OCI-LY3 (cell line): ENCODE measurements at regions not wholly inside any gene's neighbourhood (a gene's known extent, or its start where the extent isn't known, plus 50 kb on each side); places are given as distances from the start of the nearest gene placed in this dataset.
"Not testable (repeated sequence)": the region's sequence is repeated elsewhere in the genome, so short reads cannot be mapped to it uniquely, and the experiment has no call there.

ENCODE experiments used
- H2AFZ ChIP-seq: fragments of 200-600, 300-600 bp; shearing (Covaris generic); 2 replicates; pipeline ENCODE4 v1.6.0; 2014; ENCODE audit warnings: antibody characterized with exemption, low read depth, low read length
- H3K27ac ChIP-seq: fragments of 200-600, 300-600 bp; sonication (generic); 2 replicates; pipeline ENCODE4 v1.5.1; 2014; ENCODE audit warnings: mild to moderate bottlenecking, low read length, moderate library complexity, mixed read lengths
- H3K27me3 ChIP-seq: fragments of 200-600, 300-600 bp; sonication (generic); 2 replicates; pipeline ENCODE4 v1.6.1; 2014; ENCODE audit warnings: low read depth, low read length, mixed read lengths
- H3K36me3 ChIP-seq: fragments of 200-600, 300-600 bp; sonication (generic); replicated peaks from 2 replicates; pipeline ENCODE3; 2014; ENCODE audit warnings: low read depth, low read length, mixed read lengths
- H3K4me1 ChIP-seq: fragments of 300-600, 200-600 bp; sonication (generic); 2 replicates; pipeline ENCODE4 v1.6.1; 2014; ENCODE audit warnings: low read length, mixed read lengths
- H3K4me2 ChIP-seq: fragments of 200-600, 300-600 bp; sonication (generic); 2 replicates; pipeline ENCODE4 v1.6.1; 2014; ENCODE audit warnings: low read length, mixed read lengths
- H3K4me3 ChIP-seq: fragments of 300-600, 200-600 bp; sonication (generic); 2 replicates; pipeline ENCODE4 v1.5.1; 2014; ENCODE audit warnings: antibody characterized with exemption, mild to moderate bottlenecking, low read length, moderate library complexity
- H3K79me2 ChIP-seq: fragments of 300-600, 200-600 bp; shearing (Covaris generic); 2 replicates; pipeline ENCODE4 v1.6.1; 2014; ENCODE audit warnings: mild to moderate bottlenecking, low read length, mixed read lengths
- H3K9ac ChIP-seq: fragments of 300-600, 200-600 bp; shearing (Covaris generic); 2 replicates; pipeline ENCODE4 v1.6.0; 2014; ENCODE audit warnings: mild to moderate bottlenecking, low read length, moderate library complexity
- H3K9me3 ChIP-seq: fragments of 200-600, 300-600 bp; shearing (Covaris generic); 2 replicates; pipeline ENCODE4 v1.6.1; 2014; ENCODE audit warnings: low read length, mixed read lengths; ENCODE audit not compliant: insufficient read depth
- H4K20me1 ChIP-seq: fragments of 200-600, 300-600 bp; sonication (generic); 2 replicates; pipeline ENCODE4 v1.6.1; 2016; ENCODE audit warnings: low read length, mixed read lengths; ENCODE audit not compliant: insufficient read depth
- CTCF ChIP-seq: fragments of 200-600, 300-600 bp; sonication (generic); IDR thresholded peaks from 2 replicates; pipeline ENCODE4 v1.5.1; 2014; ENCODE audit warnings: antibody characterized with exemption, low read length, low read depth
- EZH2phosphoT487 ChIP-seq: fragments of 200-600 bp; shearing (Covaris generic); IDR thresholded peaks from 2 replicates; pipeline ENCODE4 v1.6.1; 2018; ENCODE audit warnings: antibody characterized with exemption, mixed run types, low read depth

- Histone ChIP-seq H3K4me2 (peak overlapping the region; percentile 20), H4K20me1 (no peaks in the 10 kb centered on the region), H3K4me1 (peaks cover 8% of the 10 kb centered on the region), H3K79me2 (no peaks in the 10 kb centered on the region), H3K9me3 (no peaks in the 10 kb centered on the region), H3K27ac (no peak overlapping the region), H3K4me3 (no peak overlapping the region), H2AFZ (peak overlapping the region; percentile 43), H3K27me3 (no peaks in the 10 kb centered on the region), H3K36me3 (no peaks in the 10 kb centered on the region), H3K9ac (no peak overlapping the region)
- no peak for TF ChIP-seq CTCF
These were observed 1066.5 kb downstream of the PLOD2 start for GRCh38 chr3:145094355-145094941.

- H3K4me3 ChIP-seq, H2AFZ ChIP-seq, H3K9ac ChIP-seq, H3K36me3 ChIP-seq, H3K27me3 ChIP-seq, H3K4me1 ChIP-seq, H4K20me1 ChIP-seq, H3K79me2 ChIP-seq, H3K27ac ChIP-seq, H3K9me3 ChIP-seq, H3K4me2 ChIP-seq: not testable (repeated sequence)
These were observed 1049.8 kb downstream of the PLOD2 start for GRCh38 chr3:145111141-145111540.

- H3K27me3 ChIP-seq: no peaks in the 10 kb centered on the region
- H4K20me1 ChIP-seq: no peaks in the 10 kb centered on the region
- no peaks in the 10 kb centered on the region for H3K36me3 ChIP-seq
- H3K4me3 ChIP-seq: no peak overlapping the region
- H3K9me3 ChIP-seq: no peaks in the 10 kb centered on the region
- H2AFZ ChIP-seq: no peak overlapping the region
- TF ChIP-seq CTCF (no peak), EZH2phosphoT487 (no peak)
- H3K79me2 ChIP-seq: no peaks in the 10 kb centered on the region
- H3K4me1 ChIP-seq: no peaks in the 10 kb centered on the region
- H3K9ac ChIP-seq: no peak overlapping the region
- H3K27ac ChIP-seq: no peak overlapping the region
- no peak overlapping the region for H3K4me2 ChIP-seq
These were observed 1044.2 kb downstream of the PLOD2 start for GRCh38 chr3:145116769-145117168.

GRCh38 chr3:145118303-145118702 is 1042.7 kb downstream of the PLOD2 start:
- H3K27ac ChIP-seq: no peak overlapping the region
- H3K36me3 ChIP-seq: no peaks in the 10 kb centered on the region
- TF ChIP-seq EZH2phosphoT487 (no peak), CTCF (no peak)
- H4K20me1 ChIP-seq: no peaks in the 10 kb centered on the region
- no peak overlapping the region for H3K4me3 ChIP-seq
- H3K4me1 ChIP-seq: no peaks in the 10 kb centered on the region
- no peaks in the 10 kb centered on the region for H3K9me3 ChIP-seq
- no peak overlapping the region for H3K4me2 ChIP-seq
- H3K27me3 ChIP-seq: no peaks in the 10 kb centered on the region
- no peak overlapping the region for H2AFZ ChIP-seq
- H3K9ac ChIP-seq: no peak overlapping the region
- H3K79me2 ChIP-seq: no peaks in the 10 kb centered on the region
